Transverse colon (tissue), 4 donors: ENCODE measurements at regions not wholly inside any gene's neighbourhood (a gene's known extent, or its start where the extent isn't known, plus 50 kb on each side); places are given as distances from the start of the nearest gene placed in this dataset.

Source experiments
- EP300 ChIP-seq: sonication (generic); formaldehyde crosslinking; IDR thresholded peaks from one replicate; pipeline ENCODE4 v1.6.1; 2017; ENCODE audit warnings: antibody characterized with exemption, low read depth
- POLR2A ChIP-seq: fragments of 450-650 bp; IDR thresholded peaks from one replicate; pipeline ENCODE4 v1.6.1; 2016; ENCODE audit warnings: antibody characterized with exemption, mild to moderate bottlenecking, moderate library complexity
- POLR2AphosphoS5 ChIP-seq, 3 donors: sonication (generic); formaldehyde crosslinking; IDR thresholded peaks; one replicate each; pipeline ENCODE4 v1.6.1; 2016; ENCODE audit warnings: antibody characterized with exemption in 3 of 3
- TF ChIP-seq, protein P1 (sequence below), 5 experiments: fragments of 200-600 bp in 3 of 5; fragments of 450-650 bp in 2 of 5; sonication (generic) in 3 of 5; IDR thresholded peaks; 1 replicate in 2 of 5; 2 replicates in 3 of 5; pipeline ENCODE4 v1.5.1; 2016 to 2017; ENCODE audit warnings: antibody characterized with exemption in 5 of 5, inconsistent platforms in 3 of 5, mild to moderate bottlenecking in 2 of 5, moderate library complexity in 1 of 5

DNA sequence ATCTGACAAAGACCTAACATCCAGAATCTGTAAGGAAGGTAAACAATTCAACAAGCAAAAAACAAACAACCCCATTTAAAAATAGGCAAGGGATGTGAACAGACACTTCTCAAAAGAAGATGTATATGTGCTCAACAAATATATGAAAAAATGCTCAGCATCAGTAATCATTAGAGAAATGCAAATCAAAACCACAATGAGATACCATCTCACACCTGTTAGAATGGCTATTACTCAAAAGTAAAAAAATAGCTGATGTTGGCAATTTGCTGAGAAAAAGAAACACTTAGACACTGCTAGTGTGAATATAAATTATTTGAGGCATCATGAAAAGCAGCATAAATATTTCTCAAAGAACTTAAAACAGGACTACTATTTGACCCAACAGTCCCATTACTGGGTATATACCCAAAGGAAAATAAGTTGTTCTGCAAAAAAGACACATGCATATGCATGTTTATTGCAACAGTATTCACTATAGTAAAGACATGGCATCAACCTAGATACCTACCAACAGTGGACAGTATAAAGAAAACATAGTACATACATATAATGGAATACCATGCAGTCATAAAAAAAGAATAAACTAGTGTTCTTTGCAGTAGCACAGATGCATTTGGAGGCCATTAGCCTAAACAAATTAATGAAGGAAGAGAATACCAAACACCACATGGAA lies 980.1 kb downstream of the KCNMA1 start:
- TF ChIP-seq, protein P1, sequence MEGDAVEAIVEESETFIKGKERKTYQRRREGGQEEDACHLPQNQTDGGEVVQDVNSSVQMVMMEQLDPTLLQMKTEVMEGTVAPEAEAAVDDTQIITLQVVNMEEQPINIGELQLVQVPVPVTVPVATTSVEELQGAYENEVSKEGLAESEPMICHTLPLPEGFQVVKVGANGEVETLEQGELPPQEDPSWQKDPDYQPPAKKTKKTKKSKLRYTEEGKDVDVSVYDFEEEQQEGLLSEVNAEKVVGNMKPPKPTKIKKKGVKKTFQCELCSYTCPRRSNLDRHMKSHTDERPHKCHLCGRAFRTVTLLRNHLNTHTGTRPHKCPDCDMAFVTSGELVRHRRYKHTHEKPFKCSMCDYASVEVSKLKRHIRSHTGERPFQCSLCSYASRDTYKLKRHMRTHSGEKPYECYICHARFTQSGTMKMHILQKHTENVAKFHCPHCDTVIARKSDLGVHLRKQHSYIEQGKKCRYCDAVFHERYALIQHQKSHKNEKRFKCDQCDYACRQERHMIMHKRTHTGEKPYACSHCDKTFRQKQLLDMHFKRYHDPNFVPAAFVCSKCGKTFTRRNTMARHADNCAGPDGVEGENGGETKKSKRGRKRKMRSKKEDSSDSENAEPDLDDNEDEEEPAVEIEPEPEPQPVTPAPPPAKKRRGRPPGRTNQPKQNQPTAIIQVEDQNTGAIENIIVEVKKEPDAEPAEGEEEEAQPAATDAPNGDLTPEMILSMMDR (IDR thresholded peaks at IDR 0.05) = no peak
- TF ChIP-seq POLR2A (no peak), POLR2AphosphoS5 (IDR thresholded peaks at IDR 0.05) (no peak), EP300 (no peak)
